HCT116 (cell line): ENCODE measurements at regions not wholly inside any gene's neighbourhood (a gene's known extent, or its start where the extent isn't known, plus 50 kb on each side); places are given as distances from the start of the nearest gene placed in this dataset.

Source experiments
- ATAC-seq: fragments of 200-7000 bp; cut with Tn5 transposase; 2 replicates; pipeline ENCODE4 v1.9.1; 2020; ENCODE audit warnings: mild to moderate bottlenecking, moderate library complexity
- BruUV-seq: library from RNA; stranded (reverse); fragments of 400-500 nt; replicated peaks from 2 replicates; lab custom pipeline; 2021; lab: Mats Ljungman, UMichigan
- CTCF ChIA-PET: fragments of 300-600 bp; sonication (Branson Sonifier 250); formaldehyde crosslinking; loops from one replicate; lab custom pipeline; 2021; ENCODE audit warnings: antibody characterized with exemption; lab: Charles Lee
- POLR2A ChIA-PET: fragments of 300-600, 350-600 bp; sonication (Branson Sonifier 250); formaldehyde crosslinking; loops from one replicate; lab custom pipeline; 2021; ENCODE audit warnings: antibody characterized with exemption; lab: Charles Lee
- RAD21 ChIA-PET, 2 experiments: fragments of 300-600 bp; sonication (Branson Sonifier 250); formaldehyde crosslinking; loops; one replicate each; lab custom pipeline; 2023; ENCODE audit warnings: low total read pairs in 2 of 2; ENCODE audit not compliant: uncharacterized antibody in 2 of 2, unreplicated experiment in 2 of 2, low non-redundant PET in 1 of 2; lab: Charles Lee
- DNase-seq: peaks from one replicate; pipeline ENCODE4 v3.0.0-alpha.2; 2010; ENCODE audit warnings: low read depth, low spot score
- H2AFZ ChIP-seq: fragments of 200-600 bp; shearing (Covaris generic), sonication (generic); 2 replicates; pipeline ENCODE4 v1.6.1; 2017; ENCODE audit warnings: low read depth, mixed run types, mixed read lengths, antibody characterized with exemption, low read length; ENCODE audit not compliant: poor library complexity, severe bottlenecking
- H3K27ac ChIP-seq: 2 replicates; pipeline ENCODE4 v1.5.1; 2012; ENCODE audit warnings: low read depth, low read length
- H3K27me3 ChIP-seq: fragments of 200-600 bp; sonication (generic); 2 replicates; pipeline ENCODE4 v1.6.1; 2016; ENCODE audit warnings: mixed run types, low read length, mixed read lengths; ENCODE audit not compliant: insufficient read depth
- H3K36me3 ChIP-seq, 2 experiments: fragments of 200-500 bp in 1 of 2; fragments of 200-600 bp in 1 of 2; sonication (Bioruptor generic) in 1 of 2; sonication (generic) in 1 of 2; 2 replicates each; pipeline versions ENCODE4 v1.5.1 to v1.6.1; 2014 to 2016; ENCODE audit warnings: low read length in 2 of 2, inconsistent platforms in 1 of 2, mixed read lengths in 1 of 2, mixed run types in 1 of 2; ENCODE audit not compliant: insufficient read depth in 2 of 2, control insufficient read depth in 1 of 2
- H3K4me1 ChIP-seq, 2 experiments: fragments of 200-600 bp in 1 of 2; sonication (generic) in 1 of 2; 2 replicates each; pipeline versions ENCODE4 v1.5.1 to v1.6.1; 2012 to 2017; ENCODE audit warnings: low read length in 2 of 2, inconsistent platforms in 1 of 2, mild to moderate bottlenecking in 1 of 2, mixed read lengths in 1 of 2, mixed run types in 1 of 2, moderate library complexity in 1 of 2; ENCODE audit not compliant: insufficient read depth in 2 of 2, control insufficient read depth in 1 of 2
- H3K4me2 ChIP-seq: fragments of 200-600 bp; sonication (generic); 2 replicates; pipeline ENCODE4 v1.6.1; 2017; ENCODE audit warnings: mixed run types, low read length, mixed read lengths
- H3K4me3 ChIP-seq, 2 experiments: fragments of 200-600 bp in 1 of 2; sonication (generic) in 1 of 2; replicated peaks in 1 of 2; 2 replicates each; pipeline ENCODE4 v1.5.1; 2011 to 2016; ENCODE audit warnings: low read length in 2 of 2, control low read depth in 1 of 2, low read depth in 1 of 2, mild to moderate bottlenecking in 1 of 2, mixed read lengths in 1 of 2, mixed run types in 1 of 2
- H3K79me2 ChIP-seq: fragments of 200-600 bp; sonication (generic); 2 replicates; pipeline ENCODE4 v1.6.1; 2017; ENCODE audit warnings: mild to moderate bottlenecking, mixed run types, low read length, moderate library complexity, mixed read lengths; ENCODE audit not compliant: insufficient read depth
- H3K9ac ChIP-seq: fragments of 200-600 bp; sonication (generic); 2 replicates; pipeline ENCODE4 v1.6.1; 2016; ENCODE audit warnings: low read length, mixed read lengths
- H3K9me2 ChIP-seq: fragments of 200-600 bp; sonication (generic), shearing (Covaris generic); 2 replicates; pipeline ENCODE4 v1.6.1; 2017; ENCODE audit warnings: mixed run types, mild to moderate bottlenecking, moderate library complexity; ENCODE audit not compliant: insufficient read depth
- H3K9me3 ChIP-seq, 2 experiments: fragments of 200-500 bp in 1 of 2; fragments of 200-600 bp in 1 of 2; sonication (Bioruptor generic) in 1 of 2; sonication (generic) in 1 of 2; 2 replicates each; pipeline ENCODE4 v1.6.1; 2014 to 2017; ENCODE audit warnings: low read length in 2 of 2, mixed read lengths in 2 of 2, inconsistent platforms in 1 of 2, low read depth in 1 of 2, mild to moderate bottlenecking in 1 of 2, mixed run types in 1 of 2, moderate library complexity in 1 of 2; ENCODE audit not compliant: control insufficient read depth in 1 of 2, insufficient read depth in 1 of 2
- H4K20me1 ChIP-seq: fragments of 200-600 bp; sonication (generic), shearing (Covaris generic); 2 replicates; pipeline ENCODE4 v1.6.1; 2017; ENCODE audit warnings: mixed run types, mild to moderate bottlenecking, moderate library complexity; ENCODE audit not compliant: insufficient read depth
- POLR2A ChIP-seq: IDR thresholded peaks from 2 replicates; pipeline ENCODE4 v1.7.0; 2011; ENCODE audit warnings: borderline replicate concordance; ENCODE audit not compliant: insufficient read depth, insufficient read length; ENCODE audit errors: extremely low read depth
- POLR2AphosphoS5 ChIP-seq: IDR thresholded peaks from 2 replicates; pipeline ENCODE4 v1.6.1; 2011; ENCODE audit warnings: mild to moderate bottlenecking, low read depth, low read length, moderate library complexity
- SIN3A ChIP-seq: IDR thresholded peaks from 2 replicates; pipeline ENCODE4 v1.6.1; 2012; ENCODE audit warnings: low read depth
- TCF7L2 ChIP-seq: IDR thresholded peaks from 2 replicates; pipeline ENCODE4 v1.7.0; 2011; ENCODE audit warnings: borderline replicate concordance, inconsistent platforms; ENCODE audit not compliant: insufficient read depth, insufficient read length; ENCODE audit errors: extremely low read depth
- ZFX ChIP-seq: fragments of 450-650 bp; IDR thresholded peaks from 2 replicates; pipeline ENCODE4 v1.6.1; 2017
- intact Hi-C: fragments of 100-400 bp; cut with micrococcal nuclease; formaldehyde crosslinking; loops from 2 replicates; pipeline ENCODE4 v1.10.0; 2022
- TF ChIP-seq, protein P1 (sequence below), 3 experiments: fragments of 200-600 bp in 1 of 3; sonication (generic) in 1 of 3; IDR thresholded peaks in 2 of 3; conservative IDR thresholded peaks in 1 of 3; 2 replicates each; pipeline ENCODE4 v1.5.1; 2012 to 2017; ENCODE audit warnings: low read depth in 2 of 3, low read length in 2 of 3, antibody characterized with exemption in 1 of 3, borderline replicate concordance in 1 of 3, control low read depth in 1 of 3, mild to moderate bottlenecking in 1 of 3, mixed read lengths in 1 of 3, mixed run types in 1 of 3, moderate library complexity in 1 of 3; ENCODE audit not compliant: insufficient read depth in 1 of 3
- TF ChIP-seq, protein P2 (sequence below): IDR thresholded peaks from 2 replicates; pipeline ENCODE4 v1.6.1; 2012; ENCODE audit warnings: low read depth

DNA sequence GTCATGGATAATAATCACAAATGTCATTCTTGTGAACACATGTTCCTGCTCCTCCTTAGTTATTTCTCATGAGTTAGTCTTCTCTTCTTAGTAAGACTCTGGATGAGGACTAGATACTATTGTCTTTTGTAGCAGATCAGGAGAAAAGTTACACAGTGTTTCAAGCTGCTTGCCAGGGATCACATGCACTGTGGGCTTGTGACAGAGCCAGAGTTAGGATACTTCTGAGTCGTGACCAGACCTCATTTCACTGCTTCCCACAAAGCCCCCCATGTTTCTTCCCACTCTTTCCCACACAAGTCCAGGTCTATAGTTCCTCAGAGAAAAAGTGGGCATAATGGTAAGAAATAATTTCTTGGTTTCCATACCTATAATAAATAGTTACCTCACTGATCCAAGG, 80.2 kb upstream of the LRATD1 start:
- no peak overlapping the region for H3K27ac ChIP-seq
- TF ChIP-seq ZFX, result no peak
- no peaks in the 10 kb centered on the region for H3K79me2 ChIP-seq
- H3K9ac ChIP-seq, result no peak overlapping the region
- H3K4me3 ChIP-seq, result no peak overlapping the region
- no peak overlapping the region for H3K4me2 ChIP-seq
- H3K27me3 ChIP-seq, result no peaks in the 10 kb centered on the region
- intact Hi-C loops, result no loop called here
- H3K36me3 ChIP-seq, result no peaks in the 10 kb centered on the region
- no peaks in the 10 kb centered on the region for H3K9me2 ChIP-seq
- no peaks in the 10 kb centered on the region for H4K20me1 ChIP-seq
- ChIA-PET POLR2A (no interaction called here), RAD21 (no interaction called here), CTCF (no interaction called here)
- no peak overlapping the region for H2AFZ ChIP-seq
- no peak for DNase-seq
- H3K4me1 ChIP-seq, result no peaks in the 10 kb centered on the region
- H3K9me3 ChIP-seq, result peaks cover 0 to 11% of the 10 kb centered on the region in 2 experiments; a peak in 2 of 4 replicates
- no peak for ATAC-seq
- BruUV-seq, result no TSS peak

DNA sequence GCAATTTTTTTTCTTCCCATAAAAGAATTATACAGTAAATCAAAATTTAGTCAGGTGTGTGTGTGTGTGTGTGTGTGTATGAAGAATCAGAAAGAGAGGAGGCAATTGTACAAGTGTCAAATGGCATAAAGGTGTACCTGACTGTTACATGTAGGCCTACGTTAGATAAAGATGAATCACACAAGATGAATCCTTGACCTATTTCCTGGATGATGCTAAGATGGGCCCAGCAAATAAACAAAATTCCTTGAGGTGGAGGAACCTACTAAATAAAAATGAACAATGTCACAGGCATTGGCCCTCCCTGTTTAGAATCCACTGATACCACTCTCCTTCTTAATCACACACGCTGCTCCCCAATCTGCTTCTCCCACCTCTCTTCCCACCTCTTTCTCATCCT, 79.7 kb upstream of the LRATD1 start:
- TF ChIP-seq, protein P1, sequence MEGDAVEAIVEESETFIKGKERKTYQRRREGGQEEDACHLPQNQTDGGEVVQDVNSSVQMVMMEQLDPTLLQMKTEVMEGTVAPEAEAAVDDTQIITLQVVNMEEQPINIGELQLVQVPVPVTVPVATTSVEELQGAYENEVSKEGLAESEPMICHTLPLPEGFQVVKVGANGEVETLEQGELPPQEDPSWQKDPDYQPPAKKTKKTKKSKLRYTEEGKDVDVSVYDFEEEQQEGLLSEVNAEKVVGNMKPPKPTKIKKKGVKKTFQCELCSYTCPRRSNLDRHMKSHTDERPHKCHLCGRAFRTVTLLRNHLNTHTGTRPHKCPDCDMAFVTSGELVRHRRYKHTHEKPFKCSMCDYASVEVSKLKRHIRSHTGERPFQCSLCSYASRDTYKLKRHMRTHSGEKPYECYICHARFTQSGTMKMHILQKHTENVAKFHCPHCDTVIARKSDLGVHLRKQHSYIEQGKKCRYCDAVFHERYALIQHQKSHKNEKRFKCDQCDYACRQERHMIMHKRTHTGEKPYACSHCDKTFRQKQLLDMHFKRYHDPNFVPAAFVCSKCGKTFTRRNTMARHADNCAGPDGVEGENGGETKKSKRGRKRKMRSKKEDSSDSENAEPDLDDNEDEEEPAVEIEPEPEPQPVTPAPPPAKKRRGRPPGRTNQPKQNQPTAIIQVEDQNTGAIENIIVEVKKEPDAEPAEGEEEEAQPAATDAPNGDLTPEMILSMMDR (IDR thresholded peaks at IDR 0.05 in 2 of 3, conservative IDR thresholded peaks at IDR 0.05 in 1 of 3; ENCODE audit: borderline replicate concordance in 1 of 3, insufficient read depth in 1 of 3, low read depth in 2 of 3, low read length in 2 of 3), result no peak
- TF ChIP-seq, protein P2, sequence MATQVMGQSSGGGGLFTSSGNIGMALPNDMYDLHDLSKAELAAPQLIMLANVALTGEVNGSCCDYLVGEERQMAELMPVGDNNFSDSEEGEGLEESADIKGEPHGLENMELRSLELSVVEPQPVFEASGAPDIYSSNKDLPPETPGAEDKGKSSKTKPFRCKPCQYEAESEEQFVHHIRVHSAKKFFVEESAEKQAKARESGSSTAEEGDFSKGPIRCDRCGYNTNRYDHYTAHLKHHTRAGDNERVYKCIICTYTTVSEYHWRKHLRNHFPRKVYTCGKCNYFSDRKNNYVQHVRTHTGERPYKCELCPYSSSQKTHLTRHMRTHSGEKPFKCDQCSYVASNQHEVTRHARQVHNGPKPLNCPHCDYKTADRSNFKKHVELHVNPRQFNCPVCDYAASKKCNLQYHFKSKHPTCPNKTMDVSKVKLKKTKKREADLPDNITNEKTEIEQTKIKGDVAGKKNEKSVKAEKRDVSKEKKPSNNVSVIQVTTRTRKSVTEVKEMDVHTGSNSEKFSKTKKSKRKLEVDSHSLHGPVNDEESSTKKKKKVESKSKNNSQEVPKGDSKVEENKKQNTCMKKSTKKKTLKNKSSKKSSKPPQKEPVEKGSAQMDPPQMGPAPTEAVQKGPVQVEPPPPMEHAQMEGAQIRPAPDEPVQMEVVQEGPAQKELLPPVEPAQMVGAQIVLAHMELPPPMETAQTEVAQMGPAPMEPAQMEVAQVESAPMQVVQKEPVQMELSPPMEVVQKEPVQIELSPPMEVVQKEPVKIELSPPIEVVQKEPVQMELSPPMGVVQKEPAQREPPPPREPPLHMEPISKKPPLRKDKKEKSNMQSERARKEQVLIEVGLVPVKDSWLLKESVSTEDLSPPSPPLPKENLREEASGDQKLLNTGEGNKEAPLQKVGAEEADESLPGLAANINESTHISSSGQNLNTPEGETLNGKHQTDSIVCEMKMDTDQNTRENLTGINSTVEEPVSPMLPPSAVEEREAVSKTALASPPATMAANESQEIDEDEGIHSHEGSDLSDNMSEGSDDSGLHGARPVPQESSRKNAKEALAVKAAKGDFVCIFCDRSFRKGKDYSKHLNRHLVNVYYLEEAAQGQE, result no peak
- TF ChIP-seq POLR2AphosphoS5 (no peak), POLR2A (no peak), SIN3A (no peak), TCF7L2 (no peak)
- Histone ChIP-seq H3K4me2 (no peak overlapping the region), H3K36me3 (no peaks in the 10 kb centered on the region), H2AFZ (no peak overlapping the region), H3K27ac (no peak overlapping the region), H3K9me3 (peaks cover 0 to 8% of the 10 kb centered on the region in 2 experiments; a peak in 2 of 4 replicates), H3K4me3 (no peak overlapping the region), H3K79me2 (no peaks in the 10 kb centered on the region), H4K20me1 (no peaks in the 10 kb centered on the region), H3K9ac (no peak overlapping the region), H3K27me3 (no peaks in the 10 kb centered on the region), H3K9me2 (no peaks in the 10 kb centered on the region), H3K4me1 (no peaks in the 10 kb centered on the region)
- RAD21 ChIA-PET, result no interaction called here
- intact Hi-C loops, result no loop called here
- no TSS peak for BruUV-seq
- CTCF ChIA-PET, result no interaction called here
- no peak for ATAC-seq
- POLR2A ChIA-PET, result no interaction called here
- no peak for DNase-seq
